ENCODE measurements at regions not wholly inside any gene's neighbourhood (a gene's known extent, or its start where the extent isn't known, plus 50 kb on each side); places are given as distances from the start of the nearest gene placed in this dataset.

DNA sequence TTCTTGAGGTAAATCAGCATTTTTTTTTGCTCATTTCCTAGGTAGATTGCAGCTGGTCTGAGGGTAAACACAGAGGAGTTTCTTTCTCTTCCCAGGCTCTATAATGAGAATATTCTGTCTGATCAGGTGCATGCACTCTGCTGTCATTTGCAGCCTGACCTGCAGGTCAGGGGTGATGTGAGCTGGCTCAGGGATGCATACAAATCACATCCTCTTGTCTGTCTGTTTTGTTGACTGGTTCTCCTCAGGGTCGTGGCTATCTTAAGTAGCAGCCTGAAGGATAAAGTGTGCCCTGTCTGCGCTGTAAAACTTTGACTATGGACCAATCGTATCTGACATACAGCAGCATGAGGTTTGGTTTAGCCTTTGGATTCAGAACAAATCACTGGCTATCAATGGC lies 183.4 kb upstream of the POU3F2 start:
- ATAC-seq: no peak

DNA sequence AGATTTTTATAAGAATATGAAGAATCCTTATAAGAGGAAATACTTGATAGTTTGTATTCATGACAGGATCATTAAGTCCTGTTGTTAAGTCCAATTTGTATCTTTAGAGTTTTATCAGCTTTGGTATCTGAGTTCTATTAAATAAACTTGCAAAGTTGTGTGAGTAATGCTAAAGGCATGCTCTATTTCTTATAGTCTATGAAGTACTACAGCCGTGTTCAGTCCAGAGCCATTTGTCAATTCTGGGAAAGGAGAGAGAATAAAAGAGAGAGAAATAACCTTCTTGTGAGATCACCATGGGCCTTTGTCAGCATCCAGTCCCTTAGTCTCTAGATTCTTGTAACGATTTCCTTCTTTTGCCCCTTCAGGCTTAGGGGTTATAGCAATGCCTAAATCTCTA lies 181.2 kb upstream of the POU3F2 start:
- ATAC-seq (no peak), DNase-seq (ENCODE audit: missing footprints) (no peak)
- intact Hi-C loops (cut with DNase I): no loop called here

More for the DNA sequence above, 183.4 kb upstream of the POU3F2 start:
- no peak for DNase-seq (ENCODE audit: missing footprints)
- intact Hi-C loops (cut with DNase I): no loop called here

DNA sequence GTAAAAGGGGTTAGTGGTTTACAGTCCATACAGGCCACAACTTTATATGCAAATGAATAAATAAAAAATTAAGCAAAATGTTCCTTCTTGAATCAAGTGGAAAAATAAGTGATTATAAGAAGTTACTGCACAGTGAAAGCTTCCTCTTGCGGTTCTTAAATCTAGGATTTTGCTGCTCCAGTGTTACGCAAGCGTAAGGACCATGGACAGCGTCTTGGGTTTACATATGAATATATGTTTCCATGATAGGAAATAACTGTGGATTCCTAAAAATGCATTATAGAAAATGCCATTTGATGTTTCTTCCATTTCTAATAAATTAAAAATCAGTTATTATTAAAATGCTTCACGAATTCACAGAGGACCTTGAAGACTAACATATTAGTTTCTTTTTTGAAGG lies 176.6 kb upstream of the POU3F2 start:
- intact Hi-C loops (cut with DNase I): no loop called here
- ATAC-seq: no peak
- no peak for DNase-seq (ENCODE audit: missing footprints)

DNA sequence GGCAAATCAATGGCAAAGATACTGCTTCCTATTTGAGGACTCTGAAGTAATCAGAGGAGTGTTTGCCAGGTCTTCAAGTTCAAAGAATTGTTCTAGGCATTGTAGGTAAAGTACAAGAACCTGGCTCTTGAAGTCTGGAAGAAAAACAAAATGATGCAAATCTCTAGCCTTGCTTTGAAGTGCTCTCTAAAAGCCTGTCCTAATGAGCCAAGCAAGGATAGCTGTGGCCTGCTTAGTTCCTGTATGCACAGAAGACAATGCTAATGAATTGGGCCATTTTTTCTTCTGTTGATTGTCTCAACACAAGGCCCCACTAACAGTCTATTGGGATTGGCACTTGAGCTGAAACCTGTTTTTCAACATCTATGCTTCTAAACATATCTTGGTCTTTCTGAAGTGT lies 165.0 kb upstream of the POU3F2 start:
- ATAC-seq (no peak), DNase-seq (ENCODE audit: missing footprints) (no peak)
- intact Hi-C loops (cut with DNase I): no loop called here

DNA sequence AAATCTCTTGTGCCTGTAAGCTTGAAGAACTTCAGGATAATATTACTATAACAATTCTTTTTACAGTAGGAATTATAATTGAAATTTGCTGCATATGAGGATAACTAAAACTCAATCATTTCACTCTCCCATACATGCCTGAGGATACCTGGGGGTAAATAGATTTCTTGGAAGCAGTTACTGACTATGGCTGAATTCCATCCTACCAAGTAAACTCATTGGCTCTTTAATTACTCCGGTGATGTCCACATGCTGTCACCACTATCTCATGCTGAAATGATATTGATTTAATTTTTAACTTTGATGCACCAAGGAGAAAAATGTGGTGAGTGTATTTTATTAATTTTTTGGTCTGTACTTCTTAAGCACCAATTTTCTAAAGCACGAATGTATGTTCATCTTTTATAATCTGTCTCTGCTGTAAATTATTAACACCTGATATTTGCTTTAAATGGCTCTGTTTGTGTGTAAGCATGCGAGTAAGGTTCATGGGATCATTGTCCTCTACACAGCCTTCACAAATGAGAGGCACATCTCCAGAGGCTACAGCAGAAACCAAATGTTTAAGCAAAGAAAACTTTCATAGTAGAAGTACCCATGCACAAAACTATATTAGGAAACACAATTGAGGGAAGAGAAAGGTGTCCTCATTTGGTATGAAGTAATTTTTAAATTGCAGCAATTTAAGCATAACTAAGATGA lies 164.2 kb upstream of the POU3F2 start:
- ATAC-seq: no peak
- intact Hi-C loops (cut with DNase I): no loop called here
- no peak for DNase-seq (ENCODE audit: missing footprints)

DNA sequence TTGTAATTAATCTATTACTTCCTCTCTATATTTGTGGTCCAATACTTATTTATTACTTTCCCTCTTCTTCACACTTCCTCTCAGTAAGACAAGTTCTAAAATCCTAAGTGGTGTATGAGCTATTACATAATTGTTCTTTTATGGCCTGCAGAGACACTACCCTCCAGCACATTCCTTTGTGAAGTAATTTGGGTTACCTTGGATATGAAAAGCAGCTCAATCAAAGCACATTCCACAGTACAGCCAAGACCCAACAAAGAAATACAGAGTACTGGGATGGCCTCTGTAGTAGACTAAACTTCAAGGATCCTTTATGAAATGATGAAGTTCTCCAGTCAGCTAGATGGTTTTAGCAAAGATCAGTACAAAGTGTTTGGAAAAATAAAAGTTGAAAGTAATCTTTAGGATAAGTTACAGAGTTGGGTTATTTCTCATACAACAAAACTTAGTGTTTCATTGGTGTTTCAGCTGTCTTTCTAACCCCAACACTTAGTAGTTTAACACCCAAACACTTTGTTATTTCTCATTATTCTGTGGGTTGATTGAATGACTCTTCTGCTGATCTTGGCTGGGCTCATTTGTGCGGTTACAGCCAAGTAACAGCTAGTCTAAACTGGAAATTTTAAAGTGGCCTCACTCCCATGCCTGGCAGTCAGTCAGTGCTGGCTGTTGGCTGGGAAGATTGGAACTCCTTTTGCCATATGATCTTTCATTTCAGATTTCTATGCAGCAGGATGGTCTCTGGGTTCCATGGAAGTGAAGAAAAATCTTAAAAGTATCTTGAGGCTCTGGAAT lies 161.5 kb upstream of the POU3F2 start:
- ATAC-seq (no peak), DNase-seq (ENCODE audit: missing footprints) (no peak)
- intact Hi-C loops (cut with DNase I): no loop called here

DNA sequence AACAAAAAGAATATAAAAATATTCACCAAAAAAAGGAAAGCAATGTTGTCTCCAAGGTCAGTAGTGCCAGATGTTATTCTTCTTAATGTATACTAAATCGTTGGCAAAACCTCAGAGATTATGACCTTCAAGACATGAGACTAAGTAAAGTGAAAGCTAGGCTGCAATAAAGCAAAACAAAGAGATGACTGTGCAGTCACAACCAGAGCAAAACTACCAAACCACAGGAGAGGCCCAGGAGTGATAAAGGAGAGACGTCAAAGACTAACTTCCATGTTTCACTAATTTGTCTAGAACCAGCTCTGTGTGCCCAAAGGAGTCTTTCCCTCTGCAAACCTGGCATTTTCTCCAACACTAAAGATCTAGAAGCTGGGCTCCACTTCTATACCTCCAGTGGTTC lies 155.9 kb upstream of the POU3F2 start:
- intact Hi-C loops (cut with DNase I): no loop called here
- no peak for ATAC-seq
- DNase-seq (ENCODE audit: missing footprints): no peak

DNA sequence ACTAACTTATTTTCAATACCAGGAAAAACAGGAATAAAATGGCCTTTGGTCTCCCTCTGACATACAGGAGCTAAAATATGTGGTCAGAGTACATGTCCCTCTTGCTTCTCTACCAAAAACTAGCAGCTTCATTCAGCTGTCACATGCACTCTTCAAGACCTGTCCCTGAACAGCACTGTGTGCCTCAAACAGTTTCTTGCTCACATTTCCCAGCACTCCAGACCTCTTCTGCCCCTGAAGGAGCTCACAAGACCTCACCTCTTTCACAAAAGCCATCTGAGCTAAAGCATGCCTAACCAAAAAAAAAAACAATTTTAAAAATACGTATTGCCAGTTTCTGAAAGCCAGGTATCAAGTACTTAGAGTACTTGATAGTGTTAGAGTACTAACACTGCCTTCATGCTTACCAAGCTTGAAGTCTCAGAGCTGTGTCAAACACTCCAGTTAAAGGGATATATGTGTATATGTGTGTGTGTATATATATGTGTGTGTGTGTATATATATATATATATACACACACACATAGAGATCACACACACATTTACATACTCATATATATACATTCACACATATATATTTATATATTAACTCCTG lies 148.3 kb upstream of the POU3F2 start:
- ATAC-seq (no peak), DNase-seq (ENCODE audit: missing footprints) (no peak)
- intact Hi-C loops (cut with DNase I): no loop called here

DNA sequence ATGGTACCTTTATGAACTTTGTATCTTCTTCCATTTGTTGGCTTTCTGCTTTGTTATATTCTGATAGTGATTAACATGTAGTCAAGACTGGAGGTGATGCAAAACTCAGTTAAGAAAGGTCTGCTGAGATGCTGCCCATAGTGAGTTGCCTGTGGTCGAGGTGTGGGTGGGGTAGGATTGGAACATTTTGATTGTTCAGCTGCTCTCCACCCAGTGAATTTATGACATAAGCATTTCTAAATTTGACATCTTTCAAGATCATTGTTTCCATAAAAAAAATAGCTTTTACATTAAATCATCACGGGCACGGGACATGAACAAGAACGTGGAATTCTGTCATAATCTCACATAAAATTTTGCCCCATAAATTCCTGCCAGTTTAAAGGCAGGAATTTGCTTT lies 146.6 kb upstream of the POU3F2 start:
- ATAC-seq (no peak), DNase-seq (ENCODE audit: missing footprints) (no peak)
- intact Hi-C loops (cut with DNase I): no loop called here

DNA sequence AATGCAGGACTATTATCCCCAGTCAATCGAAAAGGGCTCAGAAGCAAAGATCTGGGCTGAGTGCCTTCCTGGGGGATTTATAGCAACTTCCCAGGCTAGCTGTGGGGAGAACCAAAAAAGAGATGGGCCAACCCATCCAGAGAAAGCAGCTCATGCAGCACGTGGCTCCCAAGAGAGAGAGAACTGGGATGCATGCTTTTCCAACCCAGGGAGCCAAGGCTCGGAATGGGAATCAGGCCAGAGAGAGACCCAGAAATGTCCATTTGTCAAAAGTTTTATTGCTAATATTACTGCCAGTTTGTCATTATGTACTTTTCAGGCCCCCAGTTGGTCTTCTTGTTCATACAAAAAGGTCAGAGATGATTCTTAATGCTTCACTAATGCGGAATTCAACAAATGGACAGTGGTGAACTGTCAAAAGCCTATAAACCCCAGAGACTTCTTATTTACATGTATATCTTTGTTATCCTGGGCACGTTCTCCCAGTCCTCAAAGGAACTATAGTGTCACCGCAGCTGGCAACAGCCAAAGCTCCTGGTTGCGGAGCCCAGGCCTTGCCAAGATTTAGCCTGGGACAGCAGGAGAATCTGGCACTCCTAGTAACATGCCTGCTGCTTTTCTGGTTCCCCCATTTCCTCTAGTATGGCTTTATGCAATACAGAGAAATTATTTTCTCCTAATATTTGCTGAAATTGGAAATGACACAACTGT lies 139.1 kb upstream of the POU3F2 start:
- ATAC-seq (no peak), DNase-seq (ENCODE audit: missing footprints) (no peak)
- intact Hi-C loops (cut with DNase I): no loop called here

DNA sequence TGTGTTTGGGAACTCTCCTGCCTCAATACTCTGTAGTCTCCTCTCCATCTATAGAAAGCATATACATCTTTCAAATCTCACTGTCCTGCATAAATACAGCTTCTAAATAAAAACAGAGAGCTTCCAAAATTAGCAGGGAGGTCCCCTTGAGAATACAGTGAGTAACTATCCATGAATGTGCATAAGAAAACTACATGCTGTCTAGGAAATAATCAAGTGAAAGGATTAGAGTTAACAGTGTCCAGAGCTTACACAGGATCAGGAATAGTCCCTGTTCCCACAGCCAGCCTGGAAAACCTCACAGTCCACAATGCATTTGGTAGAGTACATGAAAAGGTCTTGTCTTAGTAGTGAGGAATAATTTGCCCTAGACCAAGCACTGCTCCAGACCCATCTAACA lies 123.0 kb upstream of the POU3F2 start:
- intact Hi-C loops (cut with DNase I): no loop called here
- no peak for ATAC-seq
- no peak for DNase-seq (ENCODE audit: missing footprints)

DNA sequence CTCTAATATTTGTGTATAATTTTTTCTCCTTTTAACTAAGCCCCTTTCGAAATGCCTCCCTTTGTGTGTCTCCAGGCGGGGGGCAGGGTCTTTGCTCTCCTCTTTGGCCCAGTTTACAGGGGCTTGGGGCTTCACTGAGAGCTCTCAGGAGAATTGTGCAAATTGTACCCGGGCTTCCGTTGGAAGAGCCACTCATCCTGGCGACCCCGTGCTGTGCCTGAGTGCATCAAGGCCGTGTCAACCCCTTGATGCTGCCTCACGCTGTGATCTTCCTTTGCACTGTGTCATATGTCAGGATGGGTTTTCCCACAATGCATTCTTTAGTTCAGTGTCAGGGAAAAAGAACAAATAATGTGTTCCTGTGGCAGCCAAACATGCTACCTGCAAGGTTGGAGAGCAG lies 118.0 kb upstream of the POU3F2 start:
- DNase-seq (ENCODE audit: missing footprints): no peak
- intact Hi-C loops (cut with DNase I): no loop called here
- no peak for ATAC-seq

DNA sequence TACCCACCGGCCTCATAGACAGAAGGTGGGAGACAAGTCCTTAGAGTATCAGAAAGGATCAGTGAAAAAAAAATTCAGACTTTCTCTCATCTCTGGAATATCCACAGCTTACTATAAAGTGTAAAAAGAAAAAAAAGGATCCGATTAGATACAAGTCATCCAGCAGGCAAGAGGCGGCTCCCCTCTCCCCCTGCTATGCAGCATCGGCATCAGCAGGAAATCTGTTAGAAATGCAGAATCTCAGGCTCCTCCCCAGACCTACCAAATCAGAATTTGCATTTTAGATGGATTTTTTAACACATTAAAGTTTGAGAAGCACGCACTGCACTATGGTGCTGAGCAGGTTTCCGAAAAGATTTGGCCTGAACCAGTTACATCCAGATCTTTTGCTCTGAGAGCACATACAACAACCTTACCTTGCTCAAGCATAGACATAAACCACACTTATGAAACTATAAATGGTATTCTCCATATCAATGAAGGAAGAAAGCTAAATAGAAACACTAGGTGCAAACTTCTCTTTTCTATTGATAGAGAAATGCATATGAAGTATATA lies 117.0 kb upstream of the POU3F2 start:
- DNase-seq (ENCODE audit: missing footprints) (no peak), ATAC-seq (no peak)
- intact Hi-C loops (cut with DNase I): no loop called here

DNA sequence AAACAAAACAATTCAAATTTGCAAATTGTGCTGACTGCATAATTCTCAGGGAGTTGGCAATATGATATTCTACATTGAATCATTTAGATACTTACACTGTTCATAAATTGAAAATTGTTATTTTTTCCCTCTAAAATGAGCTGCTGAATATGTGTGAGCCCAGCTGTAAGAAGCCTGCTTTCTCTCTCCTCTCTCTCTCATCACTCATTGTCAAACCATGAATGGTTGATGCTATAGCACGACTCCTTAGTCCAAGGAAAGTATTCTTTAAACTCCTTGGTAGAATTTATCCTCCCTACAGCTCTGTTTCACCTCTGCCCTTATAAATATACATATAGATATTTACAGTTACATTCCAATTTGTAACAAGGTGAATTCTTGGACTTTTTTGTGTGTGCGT lies 116.4 kb upstream of the POU3F2 start:
- intact Hi-C loops (cut with DNase I): no loop called here
- DNase-seq (ENCODE audit: missing footprints) (no peak), ATAC-seq (no peak)

DNA sequence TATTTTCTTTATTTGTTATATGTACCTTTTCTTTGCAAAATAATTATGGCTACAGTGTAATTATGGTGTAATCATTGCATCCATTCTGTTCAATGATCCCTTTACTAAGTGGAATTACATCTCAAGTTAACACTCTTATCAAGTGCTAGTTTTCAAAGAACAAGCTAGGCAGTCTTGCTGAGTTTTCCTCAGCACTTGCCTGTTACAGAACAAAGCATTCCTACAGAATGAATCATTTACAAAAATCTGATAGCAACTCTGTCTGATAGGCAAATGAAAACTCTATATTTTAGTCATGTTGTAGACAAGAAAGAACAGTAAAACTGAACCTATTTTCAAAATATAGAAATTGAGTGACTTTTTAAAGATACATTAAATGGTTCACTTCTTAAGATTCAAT lies 109.8 kb upstream of the POU3F2 start:
- intact Hi-C loops (cut with DNase I): no loop called here
- no peak for ATAC-seq
- DNase-seq (ENCODE audit: missing footprints): no peak

DNA sequence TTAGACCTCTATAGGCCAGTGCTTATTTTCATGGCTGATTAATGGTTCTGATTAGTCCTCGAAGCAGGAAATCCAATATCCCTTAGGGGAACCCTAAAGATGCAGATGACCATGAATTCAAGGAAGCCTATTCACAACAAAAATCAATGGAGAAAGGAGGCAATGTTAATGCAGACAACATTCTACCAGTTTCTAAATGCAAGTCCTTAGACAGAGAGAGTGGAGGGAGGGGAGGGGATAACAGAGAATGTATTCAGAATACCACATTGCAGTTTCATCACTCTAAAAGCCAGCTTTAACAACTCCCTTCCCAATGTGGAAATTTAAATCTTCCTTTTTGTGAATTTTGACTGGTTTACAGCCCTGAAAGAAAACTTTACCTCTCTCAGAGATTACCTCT lies 87.1 kb upstream of the POU3F2 start:
- no peak for DNase-seq (ENCODE audit: missing footprints)

DNA sequence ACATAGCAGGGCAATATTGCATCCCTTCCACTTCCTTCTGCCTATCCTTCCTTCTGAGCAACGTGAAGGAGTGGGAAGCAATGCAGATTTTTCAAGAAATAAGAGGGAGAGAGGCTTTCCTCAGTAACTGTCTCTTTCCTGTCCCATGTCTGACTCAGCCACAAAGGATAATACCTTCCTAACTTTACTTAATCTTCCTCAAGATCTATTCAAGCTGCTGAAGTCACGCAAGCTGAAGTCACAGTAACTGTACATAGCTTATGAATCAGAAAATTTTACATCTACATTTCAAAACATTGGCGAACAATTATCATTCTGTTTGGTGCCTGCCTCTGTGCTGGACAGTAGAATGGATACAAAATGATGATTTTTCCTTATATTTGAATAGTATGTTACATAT lies 86.4 kb upstream of the POU3F2 start:
- intact Hi-C loops (cut with DNase I): no loop called here
- DNase-seq (ENCODE audit: missing footprints): no peak
- no peak for ATAC-seq

More for the DNA sequence above, 87.1 kb upstream of the POU3F2 start:
- no peak for ATAC-seq
- intact Hi-C loops (cut with DNase I): no loop called here

DNA sequence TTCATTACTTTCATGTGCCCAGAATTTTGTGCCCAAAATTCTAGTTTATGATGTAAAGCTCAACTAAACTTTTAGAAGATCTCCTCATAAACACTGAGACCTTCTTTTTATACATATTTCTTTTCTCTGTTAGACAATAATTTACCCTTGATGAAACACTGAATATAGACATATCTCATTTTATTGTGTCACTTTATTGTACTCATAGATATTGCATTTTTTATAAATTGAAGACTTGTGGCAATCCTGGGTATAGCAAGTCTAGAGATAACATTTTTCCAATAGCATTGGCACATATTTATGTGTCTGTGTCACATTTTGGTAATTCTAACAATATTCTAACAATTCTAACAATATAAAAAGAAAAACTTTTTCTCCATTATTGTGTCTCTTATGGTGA lies 74.9 kb upstream of the POU3F2 start:
- ATAC-seq: no peak
- no peak for DNase-seq (ENCODE audit: missing footprints)
- intact Hi-C loops (cut with DNase I): no loop called here

DNA sequence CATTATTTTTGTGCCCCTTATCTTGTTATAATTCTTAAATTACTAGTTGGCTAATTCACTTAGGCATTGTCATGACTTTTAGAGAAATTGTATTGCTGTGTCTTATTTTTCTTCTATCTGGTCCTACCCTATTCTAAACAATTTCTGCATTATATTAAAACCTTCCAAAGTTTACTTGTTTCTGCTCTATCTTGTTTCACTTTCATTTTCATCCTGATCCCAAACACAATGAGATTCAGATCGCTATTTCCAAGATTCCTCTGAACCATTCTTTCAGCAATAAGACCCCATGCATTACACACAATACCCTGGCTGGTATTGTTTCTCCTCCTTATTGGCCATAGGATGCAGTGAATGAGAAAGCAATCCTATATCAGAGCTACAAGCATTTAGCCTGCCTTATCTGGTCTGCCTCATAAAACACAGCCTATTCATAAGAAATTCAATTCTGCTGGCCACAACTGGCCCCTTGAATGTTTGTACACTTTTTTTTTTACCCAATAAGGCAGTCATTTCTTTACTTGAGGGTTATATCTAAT lies 69.9 kb upstream of the POU3F2 start:
- intact Hi-C loops (cut with DNase I): no loop called here
- DNase-seq (ENCODE audit: missing footprints) (no peak), ATAC-seq (no peak)
